CD14-positive monocyte (primary cell): ENCODE measurements at regions not wholly inside any gene's neighbourhood (a gene's known extent, or its start where the extent isn't known, plus 50 kb on each side); places are given as distances from the start of the nearest gene placed in this dataset.

Source experiments
- DNase-seq, 3 donors: peaks; one replicate each; pipeline ENCODE4 v3.0.0-alpha.2; 2011 to 2022
- H2AFZ ChIP-seq: 2 replicates; pipeline ENCODE4 v1.6.0; 2012; ENCODE audit warnings: mild to moderate bottlenecking, low read depth, low read length, inconsistent platforms; ENCODE audit not compliant: insufficient read depth, poor library complexity, severe bottlenecking
- H3K27ac ChIP-seq, 2 donors: 1 replicate in 1 of 2; 2 replicates in 1 of 2; pipeline ENCODE4 v1.5.1; 2012 to 2013; ENCODE audit warnings: low read length in 2 of 2, control low read depth in 1 of 2, inconsistent platforms in 1 of 2, low read depth in 1 of 2, mild to moderate bottlenecking in 1 of 2
- H3K27me3 ChIP-seq, 2 donors: one replicate each; pipeline versions ENCODE4 v1.6.0 to v1.6.1; 2011 to 2013; ENCODE audit warnings: low read length in 2 of 2; ENCODE audit not compliant: control insufficient read depth in 2 of 2, insufficient read depth in 2 of 2
- H3K36me3 ChIP-seq, 2 donors: replicated peaks in 1 of 2; 1 replicate in 1 of 2; 2 replicates in 1 of 2; pipeline versions ENCODE4 v1.5.1 to v1.6.1; 2012 to 2013; ENCODE audit warnings: low read length in 2 of 2, control low read depth in 1 of 2, inconsistent platforms in 1 of 2, mild to moderate bottlenecking in 1 of 2; ENCODE audit not compliant: insufficient read depth in 2 of 2, control insufficient read depth in 1 of 2
- H3K4me1 ChIP-seq, 2 donors: 1 replicate in 1 of 2; 2 replicates in 1 of 2; pipeline versions ENCODE4 v1.5.1 to v1.6.1; 2012 to 2013; ENCODE audit warnings: low read length in 2 of 2, control low read depth in 1 of 2, inconsistent platforms in 1 of 2, mild to moderate bottlenecking in 1 of 2, moderate library complexity in 1 of 2; ENCODE audit not compliant: insufficient read depth in 2 of 2, control insufficient read depth in 1 of 2
- H3K4me2 ChIP-seq: replicated peaks from 2 replicates; pipeline ENCODE3; 2012; ENCODE audit warnings: low read length, moderate library complexity, mild to moderate bottlenecking; ENCODE audit not compliant: poor library complexity, severe bottlenecking; ENCODE audit errors: extremely low read depth
- H3K4me3 ChIP-seq, 3 experiments: fragments of 200-600 bp in 1 of 3; sonication (generic) in 1 of 3; replicated peaks in 1 of 3; 1 replicate in 2 of 3; 2 replicates in 1 of 3; pipeline ENCODE4 v1.5.1; 2011 to 2013; ENCODE audit warnings: low read length in 3 of 3, mild to moderate bottlenecking in 3 of 3, control low read depth in 2 of 3, low read depth in 2 of 3, inconsistent platforms in 1 of 3, moderate library complexity in 1 of 3
- H3K79me2 ChIP-seq: 2 replicates; pipeline ENCODE4 v1.6.0; 2012; ENCODE audit warnings: mild to moderate bottlenecking, control low read depth, inconsistent platforms, low read length, moderate library complexity; ENCODE audit not compliant: insufficient read depth
- H3K9ac ChIP-seq: 2 replicates; pipeline ENCODE4 v1.6.0; 2017; ENCODE audit warnings: low read length, mild to moderate bottlenecking; ENCODE audit not compliant: insufficient read depth, poor library complexity, severe bottlenecking
- H3K9me3 ChIP-seq, 2 donors: replicated peaks in 1 of 2; 1 replicate in 1 of 2; 2 replicates in 1 of 2; pipeline versions ENCODE4 v1.5.1 to v1.6.1; 2012 to 2013; ENCODE audit warnings: low read length in 2 of 2, control low read depth in 1 of 2; ENCODE audit not compliant: control insufficient read depth in 1 of 2, insufficient read depth in 1 of 2
- H4K20me1 ChIP-seq: 2 replicates; pipeline ENCODE4 v1.6.0; 2012; ENCODE audit warnings: mild to moderate bottlenecking, low read length, control low read depth, moderate library complexity; ENCODE audit not compliant: insufficient read depth
- H3K27ac Mint-ChIP-seq, 7 donors: one replicate each; pipeline ENCODE4 v1.8.0; 2020; ENCODE audit warnings: mild to moderate bottlenecking in 7 of 7, mixed read lengths in 7 of 7, moderate library complexity in 6 of 7, inconsistent platforms in 2 of 7
- H3K27me3 Mint-ChIP-seq, 3 donors: one replicate each; pipeline ENCODE4 v1.8.0; 2021 to 2022; ENCODE audit warnings: low read depth in 3 of 3, mild to moderate bottlenecking in 3 of 3, mixed read lengths in 3 of 3, moderate library complexity in 3 of 3, inconsistent platforms in 1 of 3
- H3K36me3 Mint-ChIP-seq, 2 donors: one replicate each; pipeline ENCODE4 v1.8.0; 2020; ENCODE audit warnings: mixed read lengths in 2 of 2, inconsistent platforms in 1 of 2, mild to moderate bottlenecking in 1 of 2
- H3K4me1 Mint-ChIP-seq: one replicate; pipeline ENCODE4 v1.8.0; 2020; ENCODE audit warnings: mild to moderate bottlenecking, mixed read lengths
- H3K4me3 Mint-ChIP-seq, 2 donors: one replicate each; pipeline ENCODE4 v1.8.0; 2020; ENCODE audit warnings: mild to moderate bottlenecking in 2 of 2, mixed read lengths in 2 of 2, moderate library complexity in 1 of 2
- H3K9me3 Mint-ChIP-seq, 7 donors: one replicate each; pipeline ENCODE4 v1.8.0; 2020 to 2022; ENCODE audit warnings: mixed read lengths in 7 of 7, mild to moderate bottlenecking in 6 of 7, moderate library complexity in 6 of 7, inconsistent platforms in 2 of 7
- WGBS: methylation state at CpG from one replicate; pipeline ENCODE4 v1.1.5; 2013; ENCODE audit warnings: missing lambda C conversion rate; ENCODE audit not compliant: insufficient coverage; 5-methylcytosine and 5-hydroxymethylcytosine counted together
- intact Hi-C, 2 donors: fragments of 100-400 bp; cut with micrococcal nuclease; formaldehyde crosslinking; loops; one replicate each; pipeline versions ENCODE4 v1.15.0 to v1.15.1; 2023
- TF ChIP-seq, protein P1 (sequence below): fragments of 200-600 bp; IDR thresholded peaks from one replicate; pipeline ENCODE4 v1.8.0; 2022; ENCODE audit warnings: antibody characterized with exemption, mild to moderate bottlenecking

- 90% methylated on average over 4 of the region's 6 CpGs for WGBS
- H3K9me3 ChIP-seq: no peaks in the 10 kb centered on the region
- H3K4me1 ChIP-seq: peaks cover 5 to 6% of the 10 kb centered on the region in 2 donors
- Mint-ChIP-seq H3K27ac (no peak overlapping the region), H3K9me3 (peaks cover 0 to 1% (median 0%) of the 10 kb centered on the region in 7 donors), H3K36me3 (no peaks in the 10 kb centered on the region), H3K27me3 (peaks cover 5 to 15% (median 8%) of the 10 kb centered on the region in 3 donors), H3K4me1 (peaks cover 5% of the 10 kb centered on the region), H3K4me3 (no peak overlapping the region)
- H4K20me1 ChIP-seq: no peaks in the 10 kb centered on the region
- peaks cover 0 to 4% of the 10 kb centered on the region in 2 donors for H3K27me3 ChIP-seq
- H3K36me3 ChIP-seq: no peaks in the 10 kb centered on the region
- intact Hi-C loops: no loop called here
- H2AFZ ChIP-seq: no peak overlapping the region
- H3K27ac ChIP-seq: no peak overlapping the region
- no peak overlapping the region for H3K4me2 ChIP-seq
- no peak overlapping the region for H3K4me3 ChIP-seq
- TF ChIP-seq, protein P1, sequence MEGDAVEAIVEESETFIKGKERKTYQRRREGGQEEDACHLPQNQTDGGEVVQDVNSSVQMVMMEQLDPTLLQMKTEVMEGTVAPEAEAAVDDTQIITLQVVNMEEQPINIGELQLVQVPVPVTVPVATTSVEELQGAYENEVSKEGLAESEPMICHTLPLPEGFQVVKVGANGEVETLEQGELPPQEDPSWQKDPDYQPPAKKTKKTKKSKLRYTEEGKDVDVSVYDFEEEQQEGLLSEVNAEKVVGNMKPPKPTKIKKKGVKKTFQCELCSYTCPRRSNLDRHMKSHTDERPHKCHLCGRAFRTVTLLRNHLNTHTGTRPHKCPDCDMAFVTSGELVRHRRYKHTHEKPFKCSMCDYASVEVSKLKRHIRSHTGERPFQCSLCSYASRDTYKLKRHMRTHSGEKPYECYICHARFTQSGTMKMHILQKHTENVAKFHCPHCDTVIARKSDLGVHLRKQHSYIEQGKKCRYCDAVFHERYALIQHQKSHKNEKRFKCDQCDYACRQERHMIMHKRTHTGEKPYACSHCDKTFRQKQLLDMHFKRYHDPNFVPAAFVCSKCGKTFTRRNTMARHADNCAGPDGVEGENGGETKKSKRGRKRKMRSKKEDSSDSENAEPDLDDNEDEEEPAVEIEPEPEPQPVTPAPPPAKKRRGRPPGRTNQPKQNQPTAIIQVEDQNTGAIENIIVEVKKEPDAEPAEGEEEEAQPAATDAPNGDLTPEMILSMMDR: no peak
- no peak for DNase-seq
- H3K9ac ChIP-seq: no peak overlapping the region
- no peaks in the 10 kb centered on the region for H3K79me2 ChIP-seq
These were observed 53.6 kb upstream of the EGFL7 start for GRCh38 chr9:136609160-136609475.

GRCh38 chr9:136608348-136609159 is 54.2 kb upstream of the EGFL7 start:
- Mint-ChIP-seq H3K27me3 (peaks cover 5 to 20% (median 8%) of the 10 kb centered on the region in 3 donors), H3K4me1 (peaks cover 11% of the 10 kb centered on the region), H3K27ac (no peak overlapping the region), H3K36me3 (no peaks in the 10 kb centered on the region), H3K4me3 (peak overlapping the region in 1 of 2 donors; percentile 61), H3K9me3 (peaks cover 0 to 1% (median 0%) of the 10 kb centered on the region in 7 donors)
- Histone ChIP-seq H3K79me2 (no peaks in the 10 kb centered on the region), H4K20me1 (no peaks in the 10 kb centered on the region), H2AFZ (no peak overlapping the region), H3K27me3 (peaks cover 0 to 8% of the 10 kb centered on the region in 2 donors), H3K27ac (no peak overlapping the region), H3K9ac (no peak overlapping the region), H3K9me3 (no peaks in the 10 kb centered on the region), H3K36me3 (no peaks in the 10 kb centered on the region), H3K4me3 (no peak overlapping the region), H3K4me2 (no peak overlapping the region), H3K4me1 (peaks cover 11 to 12% of the 10 kb centered on the region in 2 donors)
- no peak for DNase-seq
- 84% methylated on average over 12 of the region's 16 CpGs for WGBS
- TF ChIP-seq, protein P1: no peak
- intact Hi-C loops: no loop called here
